ENCODE measurements at regions not wholly inside any gene's neighbourhood (a gene's known extent, or its start where the extent isn't known, plus 50 kb on each side); places are given as distances from the start of the nearest gene placed in this dataset.

GRCh38 chr9:71218774-71219173 lies 97.4 kb upstream of the TRPM3 start:
- in situ Hi-C loops (cut with HindIII; ENCODE audit: low sequenced_read_pairs): no loop called here

GRCh38 chr9:71213633-71214032 lies 92.2 kb upstream of the TRPM3 start:
- in situ Hi-C loops (cut with HindIII; ENCODE audit: low sequenced_read_pairs): loop anchor here (5.0 kb wide), 1 partner anchor 36 kb away; no protein-coding TSS in a partner anchor

DNA sequence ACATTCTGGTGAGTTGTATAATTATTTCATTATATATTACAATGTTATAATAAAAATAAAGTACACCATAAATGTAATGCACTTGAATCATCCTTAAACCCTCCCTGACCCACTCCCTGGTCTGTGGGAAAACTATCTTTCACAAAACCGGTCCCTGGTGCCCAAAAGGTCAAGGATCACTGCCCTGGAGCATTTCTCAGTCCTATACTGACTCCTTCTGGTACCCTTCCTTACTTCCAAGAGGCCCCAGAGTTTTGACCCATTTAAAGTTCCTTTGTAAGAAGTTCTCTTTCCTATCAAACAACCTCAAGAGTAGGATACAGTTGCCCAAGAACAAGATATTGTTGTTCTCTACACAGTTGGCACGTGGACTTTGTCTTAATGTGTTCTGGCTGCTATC lies 88.9 kb upstream of the TRPM3 start:
- in situ Hi-C loops (cut with HindIII; ENCODE audit: low sequenced_read_pairs): loop anchor here (5.0 kb wide), 1 partner anchor 33 kb away; no protein-coding TSS in a partner anchor

- in situ Hi-C loops (cut with HindIII; ENCODE audit: low sequenced_read_pairs): loop anchor here (5.0 kb wide), 2 partner anchors 33 to 53 kb away; no protein-coding TSS in a partner anchor
Observed at GRCh38 chr9:71209890-71210289, 88.5 kb upstream of the TRPM3 start.

DNA sequence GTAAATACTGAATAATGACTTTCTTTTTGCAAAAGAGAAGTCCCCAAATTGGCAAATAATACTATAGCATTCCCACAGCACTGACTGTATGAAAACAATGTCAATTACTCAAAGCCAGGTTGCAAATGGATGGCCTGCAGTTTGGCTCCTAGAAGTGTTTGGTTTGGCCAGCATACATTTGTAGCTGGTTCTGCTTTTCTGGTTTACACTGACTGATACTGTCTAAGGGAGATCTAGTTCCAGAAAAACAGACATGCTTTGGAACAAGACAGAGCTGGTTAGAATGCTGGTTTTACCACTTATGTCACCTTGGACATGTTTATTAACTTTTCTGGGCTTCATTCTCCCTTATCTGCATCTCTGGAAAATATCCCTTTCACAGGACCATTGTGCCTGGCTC lies 81.5 kb upstream of the TRPM3 start:
- in situ Hi-C loops (cut with HindIII; ENCODE audit: low sequenced_read_pairs): no loop called here

DNA sequence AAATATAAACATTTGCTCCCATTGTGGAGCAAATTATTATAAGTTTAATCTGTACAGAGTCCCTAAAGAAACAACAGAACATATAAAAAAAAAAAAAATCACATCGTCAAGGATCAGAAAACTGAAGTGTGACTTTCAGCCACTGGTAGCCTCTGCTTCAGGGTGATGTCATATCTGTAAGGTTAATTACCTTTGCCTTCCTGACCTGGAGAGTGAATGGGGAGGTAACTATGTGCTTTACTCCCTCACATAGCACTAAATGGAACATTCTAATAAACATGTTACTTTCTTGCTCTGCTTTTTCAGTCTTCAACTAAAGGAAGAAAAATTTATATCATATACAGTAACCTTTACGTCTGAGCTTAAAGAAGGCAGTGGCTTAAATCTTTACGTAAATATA lies 70.3 kb upstream of the TRPM3 start:
- in situ Hi-C loops (cut with HindIII; ENCODE audit: low sequenced_read_pairs): loop anchor here (5.0 kb wide), 1 partner anchor 94 kb away; no protein-coding TSS in a partner anchor

GRCh38 chr9:71183251-71183650 lies 61.8 kb upstream of the TRPM3 start:
- in situ Hi-C loops (cut with HindIII; ENCODE audit: low sequenced_read_pairs): no loop called here

GRCh38 chr9:71179183-71179582 lies 57.8 kb upstream of the TRPM3 start:
- in situ Hi-C loops (cut with HindIII; ENCODE audit: low sequenced_read_pairs): loop anchor here (5.0 kb wide), 1 partner anchor 33 kb away; no protein-coding TSS in a partner anchor

GRCh38 chr9:71177901-71178300 lies 56.5 kb upstream of the TRPM3 start:
- in situ Hi-C loops (cut with HindIII; ENCODE audit: low sequenced_read_pairs): loop anchor here (5.0 kb wide), 1 partner anchor 34 kb away; no protein-coding TSS in a partner anchor

GRCh38 chr9:71171517-71171916 lies 50.1 kb upstream of the TRPM3 start:
- in situ Hi-C loops (cut with HindIII; ENCODE audit: low sequenced_read_pairs): no loop called here

Data from endothelial cell of hepatic sinusoid (primary cell).